Inferior parietal cortex (tissue), 1 donor: ENCODE measurements at regions not wholly inside any gene's neighbourhood (a gene's known extent, or its start where the extent isn't known, plus 50 kb on each side); places are given as distances from the start of the nearest gene placed in this dataset.

Experiments
- DNase-seq: peaks from one replicate; pipeline ENCODE4 v3.0.0-alpha.2; 2016; ENCODE audit errors: extremely low spot score

DNA sequence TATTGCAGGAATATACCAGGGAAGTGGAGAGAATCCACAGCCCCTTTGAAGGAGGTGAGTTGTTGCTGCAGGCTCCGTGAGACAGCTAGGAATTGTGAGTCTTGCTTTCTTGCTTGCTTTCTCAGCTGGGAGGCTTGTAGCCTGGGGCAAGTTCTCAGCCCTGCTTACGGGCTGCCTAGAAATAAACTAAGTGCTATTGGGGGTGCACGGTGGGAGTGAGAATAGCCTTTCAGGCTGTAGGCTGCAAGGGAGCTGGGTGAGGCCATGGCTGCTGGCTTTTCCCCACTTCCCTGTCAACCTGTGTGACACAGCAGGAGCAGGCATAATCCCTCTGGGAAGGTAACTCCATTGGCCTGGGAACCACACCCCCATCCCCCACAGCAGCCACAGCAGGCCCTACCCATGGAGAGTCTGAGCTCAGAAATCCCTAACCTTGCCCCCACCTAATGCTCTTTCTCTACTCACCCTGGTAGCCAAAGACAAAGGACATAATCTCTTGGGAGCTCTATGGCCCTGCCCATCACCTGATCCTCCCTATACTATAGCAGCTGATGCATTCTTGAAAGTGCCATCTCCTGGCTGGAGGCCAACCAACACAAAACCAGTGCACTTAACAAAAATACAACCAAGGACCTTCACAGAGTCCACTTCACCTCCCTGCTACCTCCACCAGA, 113.0 kb downstream of the MMRN1 start:
- DNase-seq: no peak

DNA sequence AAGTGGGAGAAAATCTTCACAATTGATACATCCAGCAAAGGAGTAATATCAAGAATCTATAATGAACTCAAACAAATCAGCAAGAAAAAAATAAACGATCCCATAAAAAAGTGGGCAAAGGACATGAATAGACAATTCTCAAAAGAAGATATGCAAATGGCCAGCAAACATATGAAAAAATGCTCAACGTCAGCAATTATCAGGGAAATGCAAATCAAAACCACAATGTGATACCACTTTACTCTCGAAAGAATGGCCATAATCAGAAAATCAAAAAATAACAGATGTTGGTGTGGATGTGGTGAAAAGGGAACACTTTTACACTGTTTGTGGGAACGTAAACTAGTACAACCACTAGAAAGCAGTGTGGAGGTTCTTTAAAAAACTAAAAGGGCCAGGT, 114.3 kb upstream of the CCSER1 start:
- DNase-seq: no peak

DNA sequence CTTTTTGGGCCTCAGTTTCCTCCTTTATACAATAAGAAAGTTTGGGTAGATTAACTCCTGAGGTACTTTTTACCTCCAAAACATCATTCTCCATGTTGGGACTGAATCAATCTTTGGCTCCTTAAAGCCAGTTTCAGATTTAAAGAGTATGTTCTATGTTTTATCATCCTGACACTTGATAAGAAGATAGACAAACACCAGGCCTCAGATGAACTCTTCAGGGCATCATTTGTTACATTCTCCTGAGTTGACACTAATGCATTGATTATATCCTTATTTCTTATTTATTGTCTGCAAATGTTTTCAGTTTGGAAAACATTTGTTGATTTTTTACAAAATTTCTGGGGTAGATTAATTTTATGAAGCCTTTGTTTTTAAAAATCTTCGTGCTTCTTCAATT, 102.7 kb upstream of the CCSER1 start:
- DNase-seq: no peak

DNA sequence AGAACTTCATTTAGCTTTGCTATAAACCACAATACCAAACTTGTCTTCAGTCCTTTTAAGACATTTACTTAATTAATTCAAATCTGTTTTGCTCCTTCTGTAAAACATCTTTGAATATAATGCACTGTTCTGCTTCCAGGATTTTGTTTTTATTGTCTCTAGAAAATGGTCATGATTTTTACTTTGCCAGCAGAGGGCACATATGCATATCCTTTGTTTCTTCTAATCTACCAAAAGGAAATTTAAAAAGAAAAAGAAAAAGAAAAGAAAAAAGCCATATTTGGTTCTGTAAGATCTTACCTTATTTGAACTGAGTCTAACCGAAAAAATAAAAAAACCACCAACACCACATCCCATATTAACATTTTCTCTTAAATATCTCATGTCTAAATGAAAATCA, 101.9 kb upstream of the CCSER1 start:
- DNase-seq: peak; percentile 36

DNA sequence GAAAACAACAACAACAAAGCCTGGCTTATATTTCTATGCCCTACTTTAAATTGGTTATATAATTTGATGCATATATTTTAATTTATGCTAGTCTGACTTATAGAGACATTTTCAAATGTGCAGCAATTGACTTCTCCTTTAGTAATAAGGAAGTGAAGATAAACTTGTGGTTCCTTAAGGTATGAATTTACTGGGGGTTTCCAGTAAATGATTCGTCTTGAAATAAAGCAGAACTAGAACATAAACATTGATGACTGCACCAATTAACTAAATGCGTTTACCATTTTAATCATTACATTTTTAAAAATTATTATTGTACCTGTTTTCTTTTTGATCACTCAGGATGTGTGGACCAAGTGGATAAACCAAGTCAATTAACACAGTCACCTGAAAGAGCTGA, 99.6 kb upstream of the CCSER1 start:
- no peak for DNase-seq

DNA sequence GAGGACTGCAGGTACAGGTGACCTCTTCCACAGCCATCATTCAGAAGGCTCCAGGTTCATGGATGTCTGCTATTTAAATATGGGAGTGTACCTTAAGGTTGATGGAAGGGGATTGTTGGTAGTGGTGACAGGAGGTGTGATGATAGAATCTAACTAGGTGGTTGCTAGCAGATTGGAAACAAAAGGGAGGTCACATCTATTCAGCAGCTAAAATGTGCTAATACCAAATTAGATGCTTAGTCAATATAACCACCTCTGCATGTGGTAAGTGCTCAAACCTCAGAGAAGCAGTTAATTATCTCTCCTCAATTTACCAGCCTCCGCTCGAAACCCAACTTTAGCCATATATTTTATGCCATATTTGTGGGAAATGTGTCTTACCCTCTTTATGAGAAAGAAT, 98.7 kb upstream of the CCSER1 start:
- no peak for DNase-seq

DNA sequence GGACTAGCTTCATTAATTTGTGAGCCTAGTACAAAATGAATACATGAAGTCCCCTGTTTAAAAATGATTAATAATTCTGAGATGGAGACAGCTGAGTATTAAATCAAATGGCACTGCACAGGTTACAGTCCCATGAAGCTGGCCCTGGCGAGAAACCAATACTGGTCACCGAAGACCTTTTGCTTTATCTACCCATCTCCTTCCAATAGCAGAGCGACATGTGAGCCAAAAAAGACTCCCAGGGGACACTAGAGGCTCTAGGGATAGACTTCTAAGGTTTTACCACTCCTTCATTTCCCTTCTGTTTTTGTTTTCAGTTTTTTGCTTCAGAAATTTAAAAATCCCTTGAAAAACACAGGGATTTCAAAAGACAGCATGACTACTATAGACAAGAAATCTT, 97.0 kb upstream of the CCSER1 start:
- DNase-seq: no peak

DNA sequence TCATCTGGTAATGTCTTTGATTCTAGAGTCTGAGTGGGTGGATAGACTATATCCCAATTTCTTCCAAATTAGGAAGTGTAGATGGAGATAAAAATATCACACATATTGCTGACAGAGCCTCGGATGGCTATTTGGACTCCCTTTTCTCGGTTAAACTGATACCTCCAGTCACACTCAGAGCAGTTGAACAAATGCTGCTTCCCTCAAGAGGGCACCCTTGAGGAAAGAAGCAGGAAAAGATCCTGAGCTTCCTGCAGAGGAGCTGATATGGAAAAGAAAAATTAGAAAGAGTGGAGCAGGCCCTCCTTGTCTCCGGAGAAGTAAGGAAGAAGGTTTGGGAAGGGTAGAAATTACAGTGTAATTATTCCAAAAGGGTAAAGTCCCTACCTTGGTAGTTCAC, 96.2 kb upstream of the CCSER1 start:
- DNase-seq: no peak

DNA sequence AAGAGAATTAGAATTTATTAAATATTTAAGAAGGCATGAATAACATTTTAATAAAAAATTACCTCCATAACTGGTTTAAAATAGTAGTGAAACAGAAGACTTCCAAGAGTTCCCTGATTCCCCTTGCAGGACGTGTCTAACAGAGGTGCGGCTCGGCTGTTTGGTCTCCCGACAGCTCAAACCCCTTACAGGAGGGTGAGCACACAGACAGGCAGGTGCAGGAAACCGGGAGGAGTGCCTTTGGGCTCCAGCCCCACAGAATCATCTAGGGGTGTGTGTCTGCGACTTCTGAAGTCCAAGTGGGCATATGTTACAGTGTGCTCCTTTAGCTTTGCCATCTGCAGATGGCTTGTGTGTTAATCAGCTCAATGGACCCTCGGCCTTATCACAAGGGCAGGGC, 88.1 kb upstream of the CCSER1 start:
- DNase-seq: no peak

DNA sequence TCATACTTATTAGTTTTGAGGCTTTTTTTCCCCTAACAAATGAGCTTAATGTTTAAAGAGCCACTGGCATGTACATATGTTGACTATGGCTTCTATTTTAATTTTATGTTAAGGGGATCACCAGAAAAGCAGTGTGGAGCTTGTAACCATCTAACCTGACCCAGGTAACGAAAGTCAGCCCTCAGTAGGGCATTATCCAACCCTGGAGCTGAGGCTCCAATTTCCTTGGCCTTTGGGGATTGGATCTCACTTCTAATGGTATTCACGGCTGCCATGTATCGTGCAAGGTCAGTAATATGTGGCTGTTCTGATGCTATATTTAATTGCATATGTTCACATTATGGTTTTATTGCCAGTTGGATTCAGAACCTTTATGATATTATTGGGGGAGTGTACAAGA, 75.2 kb upstream of the CCSER1 start:
- no peak for DNase-seq

DNA sequence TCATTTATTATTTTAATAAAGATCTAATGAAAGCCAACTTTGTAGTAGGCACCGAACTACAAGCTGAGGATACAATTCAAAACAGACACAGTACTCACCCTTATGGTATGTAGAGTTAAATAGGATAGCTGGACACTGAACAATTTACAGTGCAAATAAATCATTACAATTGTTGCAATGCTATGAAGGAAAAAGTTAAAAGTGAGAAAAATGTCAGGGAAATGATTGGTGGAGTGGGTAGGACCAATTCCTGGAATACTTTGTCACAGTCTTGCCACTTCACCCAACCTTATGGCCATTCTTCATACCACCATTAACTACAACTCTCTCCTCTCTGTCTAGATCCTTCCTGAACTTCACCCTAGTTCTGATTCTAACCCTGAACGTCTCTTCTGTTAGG, 70.1 kb upstream of the CCSER1 start:
- DNase-seq: no peak

DNA sequence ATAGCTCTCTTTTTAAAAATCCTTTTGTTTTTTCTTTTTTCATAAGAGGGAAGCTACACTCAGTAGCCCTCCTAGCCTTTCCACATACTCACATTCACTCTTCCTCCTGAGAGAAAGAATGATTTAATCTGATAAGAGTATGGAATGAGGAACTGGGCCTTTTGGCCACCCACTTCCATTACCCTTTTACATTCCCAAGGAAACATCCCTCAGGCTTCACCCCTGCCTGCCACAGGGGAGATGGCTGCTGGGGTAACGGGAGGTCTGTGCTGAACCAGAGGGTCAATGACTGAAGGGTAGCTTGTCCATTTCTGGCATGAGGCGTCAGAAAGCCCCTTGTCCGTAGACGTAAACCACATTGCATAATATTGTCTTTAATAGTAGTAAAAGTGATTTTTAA, 67.2 kb upstream of the CCSER1 start:
- DNase-seq: no peak

DNA sequence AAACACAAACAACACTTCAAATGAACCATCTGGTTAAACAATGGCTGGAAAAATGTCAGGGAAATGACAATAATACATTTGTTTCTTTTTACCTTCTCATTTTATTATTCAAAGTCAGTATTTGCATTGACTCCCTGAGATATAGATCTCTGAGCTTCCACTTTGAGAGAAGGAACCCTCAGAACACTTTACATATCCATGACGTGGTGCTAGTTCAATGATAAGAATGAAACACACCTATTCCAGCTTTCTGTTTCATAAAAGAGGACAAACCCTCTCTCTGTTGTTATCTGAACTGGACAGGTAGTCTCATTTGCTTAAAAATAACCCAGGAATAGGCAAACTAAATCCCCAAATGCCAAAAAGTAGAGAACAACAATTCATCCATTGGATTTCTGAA, 65.3 kb upstream of the CCSER1 start:
- DNase-seq: no peak

DNA sequence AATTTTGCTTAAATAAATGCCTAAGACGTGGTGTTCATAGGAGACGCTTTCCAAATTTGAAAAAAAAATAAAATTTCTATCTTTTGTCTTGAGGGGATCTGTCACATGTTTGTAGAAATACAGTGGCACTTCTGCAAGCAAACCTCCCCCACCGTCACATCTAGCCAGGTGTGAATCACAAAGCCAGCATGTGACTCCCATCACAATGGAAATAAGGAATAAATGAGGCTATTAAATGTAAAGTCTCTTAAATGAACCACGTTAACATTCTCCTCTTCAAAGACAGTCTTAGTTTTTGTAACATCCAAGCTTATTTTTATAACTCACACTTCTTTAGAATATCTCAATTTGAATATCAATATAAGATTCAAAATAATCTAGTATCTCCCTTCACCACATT, 63.0 kb upstream of the CCSER1 start:
- no peak for DNase-seq

DNA sequence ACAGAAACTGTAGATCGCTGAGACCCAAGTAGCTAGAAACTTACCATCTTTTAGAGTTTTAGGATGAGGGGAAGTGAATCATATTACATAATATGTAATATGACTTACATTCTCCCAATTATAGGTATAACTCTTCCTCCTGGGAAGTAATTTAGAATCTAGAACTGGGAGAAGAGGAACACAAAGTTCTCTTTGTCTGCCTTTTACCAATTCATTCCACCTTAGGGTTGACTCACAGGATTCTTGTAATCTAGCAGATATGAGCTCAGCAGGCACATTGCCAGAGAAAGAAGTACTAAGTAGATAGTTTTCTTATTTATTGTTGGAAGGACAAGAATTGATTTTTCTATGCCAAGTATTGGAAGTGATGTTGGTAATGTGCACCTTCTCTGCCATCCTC, 58.0 kb upstream of the CCSER1 start:
- no peak for DNase-seq

DNA sequence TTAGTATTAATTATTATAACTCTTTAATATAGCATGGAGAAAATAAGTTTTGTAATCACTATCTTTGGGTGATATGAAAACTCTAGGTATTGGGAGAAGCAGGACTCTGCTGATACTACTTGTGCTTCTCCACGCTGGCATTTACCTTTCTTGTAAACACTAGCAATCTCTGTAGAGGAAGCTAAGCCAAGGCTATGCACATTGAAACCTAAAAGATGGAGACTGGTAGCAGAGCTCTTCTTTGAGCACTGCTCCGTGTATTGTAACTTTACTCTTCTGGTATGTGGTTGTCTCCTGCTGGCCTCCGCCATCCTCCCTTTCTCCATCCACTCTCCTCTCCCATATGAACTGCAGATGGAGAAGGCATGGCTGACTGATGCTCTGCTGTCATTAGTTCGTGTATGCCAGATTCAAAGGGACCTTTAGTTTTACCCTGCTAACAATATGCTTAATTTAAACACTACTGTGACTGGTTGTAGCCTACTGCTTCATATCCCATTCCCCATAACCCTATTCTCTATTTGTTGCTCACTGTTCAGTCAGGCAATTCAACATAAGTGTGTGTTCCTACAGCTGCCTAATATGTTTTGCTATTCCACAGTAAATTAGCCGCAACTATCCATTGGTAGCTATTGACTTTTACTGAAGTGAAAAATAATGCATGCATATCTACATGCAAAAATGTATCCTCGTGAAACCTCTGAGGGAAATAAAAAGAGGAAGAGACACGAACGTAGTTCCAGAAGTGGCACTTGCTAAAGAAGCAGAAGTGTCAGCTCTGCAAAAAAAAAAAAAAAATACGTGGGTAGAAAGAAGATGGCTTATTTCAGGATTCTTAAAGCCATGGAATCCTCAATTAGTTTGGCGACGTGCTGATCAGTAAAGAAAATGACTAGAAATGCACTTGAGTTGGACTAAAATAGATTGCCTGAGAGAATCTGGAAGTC, 55.6 kb upstream of the CCSER1 start:
- peak; percentile 5 for DNase-seq

DNA sequence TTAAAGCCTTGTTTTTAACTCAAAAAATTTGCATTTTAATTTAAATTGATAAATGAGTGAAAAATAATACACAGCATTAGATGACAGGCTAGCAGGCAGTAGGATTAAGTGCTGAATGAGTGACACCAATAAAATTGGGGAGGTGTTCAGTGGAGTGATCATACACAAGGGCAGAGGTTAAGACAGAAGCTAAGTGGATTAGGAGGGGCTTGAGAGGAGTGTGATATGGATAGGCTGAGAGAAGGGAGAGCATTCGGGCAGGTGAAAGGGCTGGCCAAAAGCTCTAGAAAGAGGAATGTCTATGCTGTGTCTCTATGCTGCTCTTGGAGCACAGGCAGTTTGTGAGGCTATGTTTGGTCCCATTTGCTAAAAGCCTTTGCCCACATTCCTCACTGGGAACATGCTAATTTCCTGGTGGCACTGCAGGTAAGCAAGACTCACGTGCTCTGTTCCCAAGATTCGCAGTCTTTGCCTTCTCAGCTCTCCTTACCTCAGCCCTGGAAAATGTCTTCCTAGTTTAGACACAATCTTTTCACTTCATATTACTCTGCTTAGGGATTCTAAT, 52.8 kb upstream of the CCSER1 start:
- no peak for DNase-seq
